Esophagus squamous epithelium (tissue), 5 donors: ENCODE measurements at regions not wholly inside any gene's neighbourhood (a gene's known extent, or its start where the extent isn't known, plus 50 kb on each side); places are given as distances from the start of the nearest gene placed in this dataset.

Source experiments
- DNase-seq: peaks from one replicate; lab custom pipeline; 2025; lab: John Stamatoyannopoulos, UW
- H3K27ac ChIP-seq, 4 donors: fragments of 200-600 bp; sonication (generic); one replicate each; pipeline ENCODE4 v1.5.1; 2016 to 2019; ENCODE audit warnings: mild to moderate bottlenecking in 1 of 4
- H3K27me3 ChIP-seq, 4 donors: fragments of 200-600 bp; sonication (generic); 1 replicate in 3 of 4; 2 replicates in 1 of 4; pipeline versions ENCODE4 v1.5.1 to v1.6.0; 2017 to 2021; ENCODE audit warnings: antibody characterized with exemption in 1 of 4
- H3K36me3 ChIP-seq, 3 donors: fragments of 200-600 bp; sonication (generic); one replicate each; pipeline ENCODE4 v1.5.1; 2016 to 2019
- H3K4me1 ChIP-seq, 3 donors: fragments of 200-600 bp; sonication (generic); one replicate each; pipeline ENCODE4 v1.5.1; 2017 to 2019
- H3K4me3 ChIP-seq, 4 donors: fragments of 200-600 bp; sonication (generic); 1 replicate in 3 of 4; 2 replicates in 1 of 4; pipeline ENCODE4 v1.5.1; 2016 to 2019; ENCODE audit warnings: mild to moderate bottlenecking in 2 of 4, moderate library complexity in 1 of 4
- H3K9me3 ChIP-seq, 3 donors: fragments of 200-600 bp; sonication (generic); one replicate each; pipeline ENCODE4 v1.5.1; 2016 to 2019
- POLR2A ChIP-seq, 4 donors: fragments of 450-650 bp; IDR thresholded peaks; one replicate each; pipeline ENCODE4 v1.6.1; 2017; ENCODE audit warnings: antibody characterized with exemption in 4 of 4, mild to moderate bottlenecking in 4 of 4, moderate library complexity in 3 of 4
- WGBS, 2 donors: methylation state at CpG; one replicate each; pipeline ENCODE4 v1.1.5; 2018; 5-methylcytosine and 5-hydroxymethylcytosine counted together
- intact Hi-C: fragments of 100-400 bp; cut with DNase I; formaldehyde crosslinking; loops from one replicate; pipeline ENCODE4 v1.15.0; 2022
- TF ChIP-seq, protein P1 (sequence below), 6 experiments: fragments of 450-650 bp in 4 of 6; fragments of 200-600 bp in 2 of 6; sonication (generic) in 2 of 6; IDR thresholded peaks; one replicate each; pipeline ENCODE4 v1.5.1; 2016 to 2019; ENCODE audit warnings: antibody characterized with exemption in 6 of 6, mild to moderate bottlenecking in 4 of 6, moderate library complexity in 4 of 6
- donor health status: DM: yes; HTN: yes; CAD: no.

DNA sequence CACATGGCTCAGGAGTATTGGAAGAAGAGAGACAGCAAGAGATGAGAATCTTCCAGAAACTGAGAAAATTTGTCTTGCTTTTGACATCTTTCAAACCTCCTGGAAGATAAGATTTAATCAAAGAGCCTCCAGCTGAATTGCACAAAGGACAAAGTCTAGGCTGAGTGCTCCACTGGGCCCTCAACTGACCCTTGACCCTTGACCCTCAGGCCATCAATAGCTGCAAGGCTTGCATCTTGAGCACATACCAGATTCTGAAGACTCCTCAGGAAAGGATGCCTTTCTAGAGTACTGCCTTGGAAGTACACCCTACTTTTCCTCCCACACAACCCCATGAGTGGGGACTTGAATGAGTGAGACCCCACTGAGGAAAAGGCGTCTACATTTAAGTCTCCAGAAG, 1125.5 kb downstream of the BCL11A start:
- peaks cover 0 to 6% (median 3%) of the 10 kb centered on the region in 3 donors for H3K9me3 ChIP-seq
- no peaks in the 10 kb centered on the region for H3K36me3 ChIP-seq
- no peak for TF ChIP-seq POLR2A (IDR thresholded peaks at IDR 0.05)
- TF ChIP-seq, protein P1, sequence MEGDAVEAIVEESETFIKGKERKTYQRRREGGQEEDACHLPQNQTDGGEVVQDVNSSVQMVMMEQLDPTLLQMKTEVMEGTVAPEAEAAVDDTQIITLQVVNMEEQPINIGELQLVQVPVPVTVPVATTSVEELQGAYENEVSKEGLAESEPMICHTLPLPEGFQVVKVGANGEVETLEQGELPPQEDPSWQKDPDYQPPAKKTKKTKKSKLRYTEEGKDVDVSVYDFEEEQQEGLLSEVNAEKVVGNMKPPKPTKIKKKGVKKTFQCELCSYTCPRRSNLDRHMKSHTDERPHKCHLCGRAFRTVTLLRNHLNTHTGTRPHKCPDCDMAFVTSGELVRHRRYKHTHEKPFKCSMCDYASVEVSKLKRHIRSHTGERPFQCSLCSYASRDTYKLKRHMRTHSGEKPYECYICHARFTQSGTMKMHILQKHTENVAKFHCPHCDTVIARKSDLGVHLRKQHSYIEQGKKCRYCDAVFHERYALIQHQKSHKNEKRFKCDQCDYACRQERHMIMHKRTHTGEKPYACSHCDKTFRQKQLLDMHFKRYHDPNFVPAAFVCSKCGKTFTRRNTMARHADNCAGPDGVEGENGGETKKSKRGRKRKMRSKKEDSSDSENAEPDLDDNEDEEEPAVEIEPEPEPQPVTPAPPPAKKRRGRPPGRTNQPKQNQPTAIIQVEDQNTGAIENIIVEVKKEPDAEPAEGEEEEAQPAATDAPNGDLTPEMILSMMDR (IDR thresholded peaks at IDR 0.05) = no peak
- H3K4me1 ChIP-seq = no peaks in the 10 kb centered on the region
- no peak overlapping the region for H3K4me3 ChIP-seq
- intact Hi-C loops = no loop called here
- H3K27me3 ChIP-seq = no peaks in the 10 kb centered on the region
- no peak for DNase-seq
- 44 to 70% methylated on average over 1 of the region's 1 CpG for whole genome bisulfite sequencing, 2 donors
- H3K27ac ChIP-seq = no peak overlapping the region

DNA sequence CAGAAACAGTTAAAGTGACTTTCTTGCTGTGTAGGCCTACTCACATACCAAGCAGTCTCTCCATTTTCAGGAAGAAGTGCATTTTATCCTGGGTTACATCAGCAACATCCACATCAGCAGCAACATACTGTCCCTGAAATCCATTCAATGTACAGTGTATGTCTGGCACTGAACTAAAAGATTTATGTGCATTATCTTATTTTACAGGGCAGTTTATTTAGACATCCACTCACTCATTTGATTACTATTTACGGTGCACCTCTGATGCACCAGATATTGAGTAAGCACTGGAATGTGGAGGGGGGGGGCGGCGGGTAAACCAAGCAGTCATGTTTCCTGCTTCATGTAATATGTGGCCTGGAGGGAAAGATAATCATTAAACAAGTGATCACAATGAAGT, 1128.2 kb downstream of the BCL11A start:
- 20 to 32% methylated on average over 3 of the region's 3 CpGs for WGBS, 2 donors
- H3K9me3 ChIP-seq = no peaks in the 10 kb centered on the region
- H3K36me3 ChIP-seq = no peaks in the 10 kb centered on the region
- no peak for DNase-seq
- no peak overlapping the region for H3K4me3 ChIP-seq
- no peak overlapping the region for H3K27ac ChIP-seq
- H3K4me1 ChIP-seq = no peaks in the 10 kb centered on the region
- no peaks in the 10 kb centered on the region for H3K27me3 ChIP-seq
- intact Hi-C loops = no loop called here
- TF ChIP-seq, protein P1 (IDR thresholded peaks at IDR 0.05) = no peak
- TF ChIP-seq POLR2A (IDR thresholded peaks at IDR 0.05) = no peak

DNA sequence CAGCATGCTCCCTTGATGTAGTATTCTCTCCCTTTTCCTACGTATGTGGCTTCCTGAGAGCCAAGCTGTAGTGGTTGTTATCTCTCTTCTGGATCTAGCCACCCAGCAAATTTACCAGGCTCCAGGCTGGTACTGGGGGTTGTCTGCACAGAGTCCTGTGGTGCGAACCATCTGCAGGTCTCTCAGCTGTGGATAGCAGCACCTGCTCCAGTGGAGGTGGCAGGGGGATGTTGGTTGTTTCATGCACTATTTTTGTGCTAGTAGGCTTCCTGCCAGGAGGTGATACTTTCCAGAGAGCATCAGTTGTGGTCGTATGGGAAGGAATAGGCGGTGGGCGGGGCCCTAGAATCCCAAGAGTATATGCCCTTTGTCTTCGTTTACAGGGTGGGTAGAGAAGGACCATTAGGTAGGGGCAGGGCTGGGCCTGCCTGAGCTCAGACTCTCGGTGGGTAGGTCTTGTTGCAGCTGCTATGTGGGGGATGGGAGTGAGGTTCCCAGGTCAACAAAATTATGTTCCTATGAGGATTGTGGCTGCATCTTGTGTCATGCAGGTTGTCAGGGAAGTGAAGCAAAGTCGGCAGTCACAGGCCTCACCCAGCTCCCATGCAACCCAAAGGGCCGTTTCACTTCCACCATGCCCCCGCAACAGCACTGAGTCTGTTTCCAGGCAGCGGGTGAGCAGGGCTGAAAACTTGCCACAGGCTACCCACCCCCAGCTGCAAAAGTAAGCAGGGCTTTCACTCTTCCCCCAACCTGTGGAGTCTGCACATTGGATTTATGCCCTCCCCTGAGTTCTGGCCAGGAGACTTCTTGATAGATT, 1139.5 kb downstream of the BCL11A start:
- H3K4me3 ChIP-seq = no peak overlapping the region
- H3K4me1 ChIP-seq = no peaks in the 10 kb centered on the region
- intact Hi-C loops = no loop called here
- WGBS, 2 donors = 73 to 84% methylated on average over 7 to 9 of the region's 11 CpGs
- no peaks in the 10 kb centered on the region for H3K36me3 ChIP-seq
- TF ChIP-seq, protein P1 (IDR thresholded peaks at IDR 0.05) = no peak
- TF ChIP-seq POLR2A (IDR thresholded peaks at IDR 0.05) = no peak
- H3K27me3 ChIP-seq = no peaks in the 10 kb centered on the region
- peaks cover 0 to 17% (median 0%) of the 10 kb centered on the region in 3 donors for H3K9me3 ChIP-seq
- no peak for DNase-seq
- no peak overlapping the region for H3K27ac ChIP-seq

DNA sequence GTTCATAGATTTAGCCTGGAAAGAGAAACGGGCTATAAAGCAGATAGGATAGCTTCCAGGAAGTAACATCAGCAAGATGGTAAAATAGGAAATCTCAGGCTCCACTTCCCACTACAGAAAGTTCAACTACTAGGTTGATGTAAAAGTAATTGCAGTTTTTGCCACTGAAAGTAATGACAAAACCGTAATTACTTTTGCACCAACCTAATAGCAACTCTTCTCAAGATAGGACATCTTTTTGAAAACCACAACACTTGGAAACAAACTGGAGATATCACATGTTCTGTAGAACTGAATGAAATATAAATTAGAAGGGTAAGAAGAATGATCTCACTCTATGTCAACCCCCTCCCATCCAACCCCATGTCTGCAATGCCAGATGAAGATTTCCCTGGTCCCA, 1154.3 kb downstream of the BCL11A start:
- Histone ChIP-seq H3K27me3 (no peaks in the 10 kb centered on the region), H3K36me3 (no peaks in the 10 kb centered on the region), H3K9me3 (no peaks in the 10 kb centered on the region), H3K4me1 (no peaks in the 10 kb centered on the region), H3K27ac (no peak overlapping the region), H3K4me3 (no peak overlapping the region)
- TF ChIP-seq, protein P1 (IDR thresholded peaks at IDR 0.05) = no peak
- TF ChIP-seq POLR2A (IDR thresholded peaks at IDR 0.05) = no peak
- WGBS, 2 donors = 75 to 85% methylated on average over 2 of the region's 2 CpGs
- no peak for DNase-seq
- intact Hi-C loops = no loop called here

DNA sequence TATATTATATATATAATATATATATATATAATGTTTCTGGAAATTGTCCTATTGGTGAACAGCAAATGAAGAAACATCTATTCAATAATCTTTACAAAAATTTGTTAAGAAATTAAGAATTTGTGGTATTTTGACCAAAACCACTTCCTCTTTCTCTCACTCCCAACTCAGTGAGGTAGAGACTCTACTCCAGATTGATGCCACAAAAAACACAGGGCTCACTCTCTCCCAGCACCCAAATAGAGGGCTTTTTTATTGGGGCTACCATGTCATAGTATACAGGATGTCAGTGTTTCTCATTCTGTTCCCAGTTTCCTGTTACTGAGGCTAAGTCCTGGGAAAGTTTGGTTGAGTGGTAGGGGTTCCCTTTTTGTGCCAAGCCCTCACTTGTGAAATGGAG, 1155.4 kb downstream of the BCL11A start:
- TF ChIP-seq, protein P1 (IDR thresholded peaks at IDR 0.05) = no peak
- TF ChIP-seq POLR2A (IDR thresholded peaks at IDR 0.05) = no peak
- Histone ChIP-seq H3K36me3 (no peaks in the 10 kb centered on the region), H3K4me3 (no peak overlapping the region), H3K27me3 (no peaks in the 10 kb centered on the region), H3K4me1 (no peaks in the 10 kb centered on the region), H3K27ac (no peak overlapping the region), H3K9me3 (no peaks in the 10 kb centered on the region)
- intact Hi-C loops = no loop called here
- DNase-seq = no peak
